ENCODE measurements at regions not wholly inside any gene's neighbourhood (a gene's known extent, or its start where the extent isn't known, plus 50 kb on each side); places are given as distances from the start of the nearest gene placed in this dataset.

GRCh38 chr7:85781606-85782005, 594.8 kb upstream of the SEMA3D start:
- TF ChIP-seq Cebpa-rat (IDR thresholded peaks at IDR 0.05) = no peak
- Histone ChIP-seq H3K36me3 (no peaks in the 10 kb centered on the region), H4K20me1 (no peaks in the 10 kb centered on the region), H3K27me3 (no peaks in the 10 kb centered on the region), H3K27ac (no peak overlapping the region), H3K9me3 (peaks cover 7% of the 10 kb centered on the region; the same call in 1 of the 2 replicates), H3K4me2 (no peak overlapping the region), H3K4me3 (no peak overlapping the region), H3K9ac (no peak overlapping the region), H3K4me1 (no peaks in the 10 kb centered on the region)

DNA sequence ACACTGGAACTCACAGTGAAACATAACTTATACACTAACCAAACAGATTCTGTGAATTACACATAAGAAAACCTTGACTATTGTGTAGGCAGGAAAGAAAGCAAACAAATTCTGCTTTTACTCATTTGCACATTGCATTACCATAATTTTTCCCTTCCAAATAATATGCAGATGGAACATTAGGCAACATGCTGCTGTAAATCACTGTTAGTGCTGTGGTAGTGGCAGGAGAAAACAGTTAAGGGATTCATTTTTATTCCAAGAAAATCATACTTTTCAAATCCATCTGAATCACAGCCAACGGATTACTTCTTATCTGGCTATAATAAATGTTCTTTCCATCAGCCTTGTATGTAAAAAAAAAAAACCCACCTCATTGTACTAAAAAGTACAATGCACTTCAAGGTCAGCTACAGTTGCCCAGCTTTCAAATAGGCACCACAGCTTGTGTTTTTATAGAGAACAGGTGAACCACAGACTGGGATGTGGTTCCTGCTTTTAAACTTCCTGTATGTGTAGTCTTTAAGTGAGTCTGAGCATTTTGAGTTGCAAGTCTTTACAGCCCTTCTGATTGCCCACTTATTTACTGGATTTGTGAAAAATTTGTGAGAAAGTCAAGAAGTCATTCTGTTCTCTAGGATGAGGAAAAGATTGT, 590.0 kb upstream of the SEMA3D start:
- Histone ChIP-seq H4K20me1 (no peaks in the 10 kb centered on the region), H3K4me1 (no peaks in the 10 kb centered on the region), H3K9ac (no peak overlapping the region), H3K27ac (no peak overlapping the region), H3K27me3 (no peaks in the 10 kb centered on the region), H3K36me3 (no peaks in the 10 kb centered on the region), H3K9me3 (no peaks in the 10 kb centered on the region), H3K4me3 (no peak overlapping the region), H3K4me2 (no peak overlapping the region)
- TF ChIP-seq Cebpa-rat (IDR thresholded peaks at IDR 0.05) = no peak

DNA sequence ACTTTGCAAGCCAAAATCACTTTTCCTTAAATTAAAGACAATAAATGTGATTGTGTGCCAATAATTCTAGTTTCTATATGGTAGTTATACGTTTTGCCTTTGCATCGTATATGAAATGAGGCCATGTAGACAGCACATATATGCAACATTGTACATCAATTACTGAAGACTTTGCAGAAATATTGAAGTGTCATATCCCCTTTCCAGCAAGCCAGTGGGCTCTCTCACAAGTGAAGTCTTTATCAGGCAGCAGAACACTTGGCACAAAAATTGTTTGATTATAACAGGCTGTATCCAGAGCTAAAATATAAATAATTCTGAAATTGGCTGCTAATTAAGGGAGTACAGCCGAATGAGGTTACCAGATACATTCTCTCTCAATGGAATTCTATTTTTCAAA, 588.6 kb upstream of the SEMA3D start:
- H3K9ac ChIP-seq = no peak overlapping the region
- H3K36me3 ChIP-seq = no peaks in the 10 kb centered on the region
- no peak overlapping the region for H3K27ac ChIP-seq
- H3K4me3 ChIP-seq = no peak overlapping the region
- H4K20me1 ChIP-seq = no peaks in the 10 kb centered on the region
- no peaks in the 10 kb centered on the region for H3K9me3 ChIP-seq
- no peaks in the 10 kb centered on the region for H3K27me3 ChIP-seq
- no peak overlapping the region for H3K4me2 ChIP-seq
- TF ChIP-seq Cebpa-rat (IDR thresholded peaks at IDR 0.05) = no peak
- H3K4me1 ChIP-seq = no peaks in the 10 kb centered on the region

- Histone ChIP-seq H3K36me3 (no peaks in the 10 kb centered on the region), H3K4me3 (no peak overlapping the region), H3K27ac (no peak overlapping the region), H3K4me2 (no peak overlapping the region), H3K4me1 (no peaks in the 10 kb centered on the region), H3K27me3 (no peaks in the 10 kb centered on the region), H3K9me3 (no peaks in the 10 kb centered on the region), H4K20me1 (no peaks in the 10 kb centered on the region), H3K9ac (no peak overlapping the region)
- TF ChIP-seq Cebpa-rat (IDR thresholded peaks at IDR 0.05) = no peak
Observed at GRCh38 chr7:85774986-85775385, 588.1 kb upstream of the SEMA3D start.

DNA sequence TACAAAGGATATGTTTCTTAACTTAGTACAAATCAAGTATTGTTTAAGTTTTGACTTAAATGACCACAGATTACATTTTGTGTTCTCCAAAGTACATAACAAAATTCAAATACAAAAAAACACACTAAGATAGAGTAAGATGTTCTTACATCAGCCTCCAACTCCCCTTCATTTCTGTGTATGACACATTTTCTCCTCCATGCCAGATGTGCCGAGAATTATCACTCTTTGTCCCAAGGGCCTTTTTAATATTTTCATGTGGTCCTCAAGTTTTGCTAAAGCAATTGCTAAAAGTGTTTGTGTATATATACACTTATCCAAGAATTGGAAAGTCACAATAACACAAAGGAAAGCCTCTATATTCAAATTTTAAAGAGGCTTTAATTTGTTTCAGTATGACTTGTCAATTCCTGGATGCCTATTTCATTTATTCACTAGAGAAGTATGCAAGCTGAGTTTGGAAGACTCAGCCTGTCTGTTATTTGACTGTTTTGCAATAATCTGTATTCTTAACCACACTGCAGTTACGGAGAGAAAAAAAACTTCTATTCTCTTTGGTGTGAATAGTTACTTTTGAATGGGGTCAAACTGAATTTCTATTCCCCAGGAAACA, 586.4 kb upstream of the SEMA3D start:
- H3K9ac ChIP-seq = no peak overlapping the region
- H3K4me2 ChIP-seq = no peak overlapping the region
- H3K4me1 ChIP-seq = no peaks in the 10 kb centered on the region
- no peaks in the 10 kb centered on the region for H4K20me1 ChIP-seq
- H3K27ac ChIP-seq = no peak overlapping the region
- H3K9me3 ChIP-seq = peaks cover 4% of the 10 kb centered on the region
- H3K27me3 ChIP-seq = no peaks in the 10 kb centered on the region
- TF ChIP-seq Cebpa-rat (IDR thresholded peaks at IDR 0.05) = no peak
- no peak overlapping the region for H3K4me3 ChIP-seq
- no peaks in the 10 kb centered on the region for H3K36me3 ChIP-seq

DNA sequence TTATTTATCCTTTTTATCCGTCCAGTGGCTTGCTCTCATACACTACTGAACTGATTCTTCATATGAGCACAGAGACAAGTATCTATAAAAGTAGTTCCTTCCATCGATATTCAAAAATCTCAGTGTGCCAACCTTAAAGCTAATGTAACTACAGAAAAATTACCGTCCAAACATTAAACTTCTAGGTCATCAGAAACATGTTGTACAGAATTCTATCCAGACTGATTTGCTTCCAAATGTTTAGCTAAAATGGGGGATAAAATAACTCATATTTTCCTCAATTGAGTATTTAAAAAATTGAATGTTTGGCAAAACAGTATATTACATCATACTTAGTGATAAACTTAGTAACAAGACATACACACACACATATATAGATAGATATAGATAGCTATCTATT, 584.7 kb upstream of the SEMA3D start:
- H3K9me3 ChIP-seq = peaks cover 10% of the 10 kb centered on the region
- H3K27ac ChIP-seq = no peak overlapping the region
- H3K4me1 ChIP-seq = no peaks in the 10 kb centered on the region
- H3K4me3 ChIP-seq = no peak overlapping the region
- no peaks in the 10 kb centered on the region for H3K27me3 ChIP-seq
- no peaks in the 10 kb centered on the region for H3K36me3 ChIP-seq
- H4K20me1 ChIP-seq = no peaks in the 10 kb centered on the region
- no peak overlapping the region for H3K4me2 ChIP-seq
- no peak overlapping the region for H3K9ac ChIP-seq
- TF ChIP-seq Cebpa-rat (IDR thresholded peaks at IDR 0.05) = no peak

DNA sequence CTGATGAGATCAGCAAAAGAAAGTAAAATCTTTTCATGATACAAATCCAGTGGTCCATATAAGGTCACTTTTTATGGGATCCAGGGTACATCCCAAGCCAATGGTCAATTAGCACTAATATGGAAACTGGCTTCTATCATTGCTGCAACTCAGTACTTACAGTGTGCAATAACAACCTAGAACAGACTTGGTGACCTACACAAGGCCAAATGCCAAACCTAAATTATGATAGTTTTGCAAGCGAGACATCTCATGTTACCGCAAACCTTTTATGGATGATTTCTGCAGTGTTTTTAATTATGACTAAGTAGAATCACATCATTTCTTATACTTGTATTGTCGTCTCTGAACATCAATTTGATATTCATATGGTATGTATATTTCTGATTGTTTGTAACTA, 583.5 kb upstream of the SEMA3D start:
- TF ChIP-seq Cebpa-rat (IDR thresholded peaks at IDR 0.05) = no peak
- H3K4me2 ChIP-seq = no peak overlapping the region
- H3K9me3 ChIP-seq = peaks cover 10% of the 10 kb centered on the region
- no peaks in the 10 kb centered on the region for H3K27me3 ChIP-seq
- H3K27ac ChIP-seq = no peak overlapping the region
- H4K20me1 ChIP-seq = no peaks in the 10 kb centered on the region
- H3K9ac ChIP-seq = no peak overlapping the region
- H3K36me3 ChIP-seq = no peaks in the 10 kb centered on the region
- no peak overlapping the region for H3K4me3 ChIP-seq
- no peaks in the 10 kb centered on the region for H3K4me1 ChIP-seq

GRCh38 chr7:85765698-85766298, 578.9 kb upstream of the SEMA3D start:
- Histone ChIP-seq H3K9me3 (peaks cover 10% of the 10 kb centered on the region), H3K4me1 (no peaks in the 10 kb centered on the region), H3K4me2 (no peak overlapping the region), H3K9ac (no peak overlapping the region), H4K20me1 (no peaks in the 10 kb centered on the region), H3K27ac (no peak overlapping the region), H3K4me3 (no peak overlapping the region), H3K27me3 (no peaks in the 10 kb centered on the region), H3K36me3 (no peaks in the 10 kb centered on the region)
- TF ChIP-seq Cebpa-rat (IDR thresholded peaks at IDR 0.05) = no peak

GRCh38 chr7:85764034-85764433, 577.2 kb upstream of the SEMA3D start:
- no peaks in the 10 kb centered on the region for H4K20me1 ChIP-seq
- no peak overlapping the region for H3K4me2 ChIP-seq
- peaks cover 10% of the 10 kb centered on the region for H3K9me3 ChIP-seq
- H3K27me3 ChIP-seq = no peaks in the 10 kb centered on the region
- no peaks in the 10 kb centered on the region for H3K36me3 ChIP-seq
- no peak overlapping the region for H3K4me3 ChIP-seq
- H3K4me1 ChIP-seq = no peaks in the 10 kb centered on the region
- H3K9ac ChIP-seq = no peak overlapping the region
- TF ChIP-seq Cebpa-rat (IDR thresholded peaks at IDR 0.05) = no peak
- H3K27ac ChIP-seq = no peak overlapping the region

GRCh38 chr7:85757348-85757747, 570.5 kb upstream of the SEMA3D start:
- no peaks in the 10 kb centered on the region for H3K27me3 ChIP-seq
- no peak overlapping the region for H3K9ac ChIP-seq
- no peak overlapping the region for H3K27ac ChIP-seq
- no peaks in the 10 kb centered on the region for H3K4me1 ChIP-seq
- H3K4me2 ChIP-seq = no peak overlapping the region
- no peaks in the 10 kb centered on the region for H3K9me3 ChIP-seq
- no peak overlapping the region for H3K4me3 ChIP-seq
- no peaks in the 10 kb centered on the region for H3K36me3 ChIP-seq
- H4K20me1 ChIP-seq = no peaks in the 10 kb centered on the region
- TF ChIP-seq Cebpa-rat (IDR thresholded peaks at IDR 0.05) = no peak

Measured in BLaER1 (cell line).